Spleen (tissue), 7 donors: ENCODE measurements at regions not wholly inside any gene's neighbourhood (a gene's known extent, or its start where the extent isn't known, plus 50 kb on each side); places are given as distances from the start of the nearest gene placed in this dataset.

ENCODE experiments used
- POLR2A ChIP-seq, 3 donors: fragments of 450-650 bp; IDR thresholded peaks; one replicate each; pipeline ENCODE4 v1.5.1; 2017; ENCODE audit warnings: antibody characterized with exemption in 3 of 3, mild to moderate bottlenecking in 1 of 3
- TF ChIP-seq, protein P1 (sequence below), 11 experiments: fragments of 200-600 bp in 7 of 11; fragments of 450-650 bp in 4 of 11; sonication (generic) in 4 of 11; IDR thresholded peaks in 8 of 11; conservative IDR thresholded peaks in 3 of 11; 1 replicate in 7 of 11; 2 replicates in 4 of 11; pipeline versions ENCODE4 v1.4.0 to v1.8.0; 2016 to 2021; ENCODE audit warnings: antibody characterized with exemption in 11 of 11, inconsistent platforms in 4 of 11, mild to moderate bottlenecking in 1 of 11
- donor health status: DM: no; HTN: no; CAD: no; lungs with moderate emphysema.
- donor health status: DM: no; HTN: no; CAD: no.
- donor health status: DM: no; HTN: no; CAD: no.

DNA sequence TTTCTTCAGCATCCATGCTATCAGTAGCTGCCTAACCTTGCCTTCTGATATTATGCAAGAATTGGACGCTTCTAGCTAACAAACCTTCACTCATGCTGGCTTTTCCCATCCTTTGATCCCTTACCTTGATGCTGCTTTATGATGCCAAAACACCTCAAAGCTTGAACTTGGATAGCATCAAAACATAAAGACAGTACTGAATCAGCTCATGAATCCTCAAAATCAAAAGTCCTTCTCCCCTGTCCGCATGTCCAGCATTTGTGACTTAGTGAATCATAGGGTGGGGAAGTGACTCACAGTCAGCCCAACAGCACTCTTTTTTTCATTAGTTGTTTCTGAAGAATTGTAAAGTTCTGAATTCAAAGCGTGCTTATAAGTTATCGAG lies 89.5 kb upstream of the PIK3CG start:
- TF ChIP-seq POLR2A (IDR thresholded peaks at IDR 0.05) = no peak
- TF ChIP-seq, protein P1, sequence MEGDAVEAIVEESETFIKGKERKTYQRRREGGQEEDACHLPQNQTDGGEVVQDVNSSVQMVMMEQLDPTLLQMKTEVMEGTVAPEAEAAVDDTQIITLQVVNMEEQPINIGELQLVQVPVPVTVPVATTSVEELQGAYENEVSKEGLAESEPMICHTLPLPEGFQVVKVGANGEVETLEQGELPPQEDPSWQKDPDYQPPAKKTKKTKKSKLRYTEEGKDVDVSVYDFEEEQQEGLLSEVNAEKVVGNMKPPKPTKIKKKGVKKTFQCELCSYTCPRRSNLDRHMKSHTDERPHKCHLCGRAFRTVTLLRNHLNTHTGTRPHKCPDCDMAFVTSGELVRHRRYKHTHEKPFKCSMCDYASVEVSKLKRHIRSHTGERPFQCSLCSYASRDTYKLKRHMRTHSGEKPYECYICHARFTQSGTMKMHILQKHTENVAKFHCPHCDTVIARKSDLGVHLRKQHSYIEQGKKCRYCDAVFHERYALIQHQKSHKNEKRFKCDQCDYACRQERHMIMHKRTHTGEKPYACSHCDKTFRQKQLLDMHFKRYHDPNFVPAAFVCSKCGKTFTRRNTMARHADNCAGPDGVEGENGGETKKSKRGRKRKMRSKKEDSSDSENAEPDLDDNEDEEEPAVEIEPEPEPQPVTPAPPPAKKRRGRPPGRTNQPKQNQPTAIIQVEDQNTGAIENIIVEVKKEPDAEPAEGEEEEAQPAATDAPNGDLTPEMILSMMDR (IDR thresholded peaks at IDR 0.05 in 8 of 11, conservative IDR thresholded peaks at IDR 0.05 in 3 of 11) = no peak
